Heart left ventricle (tissue), 16 donors: ENCODE measurements at regions not wholly inside any gene's neighbourhood (a gene's known extent, or its start where the extent isn't known, plus 50 kb on each side); places are given as distances from the start of the nearest gene placed in this dataset.

ENCODE experiments used
- ATAC-seq, 4 donors: fragments of 200-7000 bp; cut with Tn5 transposase; one replicate each; pipeline ENCODE4 v1.9.1; 2020 to 2022; ENCODE audit warnings: moderate library complexity in 4 of 4, mild to moderate bottlenecking in 3 of 4, moderate number of reproducible peaks in 1 of 4
- DNase-seq, 5 donors: peaks; one replicate each; pipeline ENCODE4 v3.0.0-alpha.2; 2020
- H3K27ac ChIP-seq, 12 donors: fragments of 200-600 bp; sonication (generic) in 4 of 12; one replicate each; pipeline versions ENCODE4 v1.5.0 to v1.8.0; 2016 to 2022; ENCODE audit warnings: mild to moderate bottlenecking in 2 of 12
- H3K27me3 ChIP-seq, 9 donors: fragments of 200-600 bp; sonication (generic) in 2 of 9; one replicate each; pipeline versions ENCODE4 v1.5.1 to v1.8.0; 2016 to 2022; ENCODE audit warnings: mild to moderate bottlenecking in 3 of 9
- H3K36me3 ChIP-seq, 9 donors: fragments of 200-600 bp; sonication (generic) in 2 of 9; one replicate each; pipeline versions ENCODE4 v1.5.0 to v1.8.0; 2018 to 2022; ENCODE audit warnings: mild to moderate bottlenecking in 2 of 9
- H3K4me1 ChIP-seq, 12 donors: fragments of 200-600 bp; sonication (generic) in 4 of 12; one replicate each; pipeline versions ENCODE4 v1.5.0 to v1.8.0; 2016 to 2022; ENCODE audit warnings: mild to moderate bottlenecking in 3 of 12
- H3K4me3 ChIP-seq, 12 donors: fragments of 200-600 bp; sonication (generic) in 4 of 12; one replicate each; pipeline versions ENCODE4 v1.5.0 to v1.8.0; 2017 to 2022; ENCODE audit warnings: mild to moderate bottlenecking in 9 of 12, moderate library complexity in 4 of 12
- H3K9me3 ChIP-seq, 12 donors: fragments of 200-600 bp; sonication (generic) in 4 of 12; one replicate each; pipeline versions ENCODE4 v1.5.0 to v1.8.0; 2016 to 2022; ENCODE audit warnings: mild to moderate bottlenecking in 1 of 12
- POLR2A ChIP-seq, 2 donors: fragments of 450-650 bp; IDR thresholded peaks; one replicate each; pipeline ENCODE4 v1.6.1; 2017; ENCODE audit warnings: antibody characterized with exemption in 2 of 2, mild to moderate bottlenecking in 2 of 2, moderate library complexity in 2 of 2
- WGBS, 4 donors: extraction: QIAGEN DNeasy Blood & Tissue Kit in 2 of 4; methylation state at CpG; one replicate each; pipeline versions ENCODE4 v1.1.5 to v1.1.7; 2013 to 2018; 5-methylcytosine and 5-hydroxymethylcytosine counted together
- intact Hi-C, 10 donors: fragments of 100-400 bp; cut with DNase I; formaldehyde crosslinking; loops; one replicate each; pipeline versions ENCODE4 v1.11.1 to v1.14.2; 2022
- TF ChIP-seq, protein P1 (sequence below), 12 donors: fragments of 200-600 bp; sonication (generic) in 4 of 12; IDR thresholded peaks; one replicate each; pipeline versions ENCODE4 v1.5.0 to v1.8.0; 2018 to 2022; ENCODE audit warnings: antibody characterized with exemption in 12 of 12, mild to moderate bottlenecking in 5 of 12
- donor health status: ischemic (EF 13 %, LVEDD 7.1; RV severe dilation, severe dysfunction).
- donor health status: healthy with polysubstance abuse.
- donor health status: DM: no; HTN: yes; CAD: no.
- donor health status: DM: no; HTN: no; CAD: no.
- donor health status: ischemic (EF 25% LVEDD 6.9; RV normal size, moderate dysfunction).
- donor health status: ischemic (EF 25% LVEDD 5.7; RV mildly dilated, moderate dysfunction).
- donor health status: healthy.
- donor health status: DM: yes; HTN: yes; CAD: no.
- donor health status: ischemic (EF 35%, LVEDD 5.7; RV mildly dilated, moderate dysfunction).
- donor health status: nonischemic (EF 11% LVEDD 7.7; RV severe dilation, severe dysfunction).
- donor health status: DM: yes; HTN: yes; CAD: no.
- donor health status: PGD.
- donor health status: ischemic (EF 29% LVEDD 5.4; RV normal size, mild dysfunction).
- donor health status: nonischemic (EF 23%, LVEDD 6.1; RV moderate dilation, normal function).

DNA sequence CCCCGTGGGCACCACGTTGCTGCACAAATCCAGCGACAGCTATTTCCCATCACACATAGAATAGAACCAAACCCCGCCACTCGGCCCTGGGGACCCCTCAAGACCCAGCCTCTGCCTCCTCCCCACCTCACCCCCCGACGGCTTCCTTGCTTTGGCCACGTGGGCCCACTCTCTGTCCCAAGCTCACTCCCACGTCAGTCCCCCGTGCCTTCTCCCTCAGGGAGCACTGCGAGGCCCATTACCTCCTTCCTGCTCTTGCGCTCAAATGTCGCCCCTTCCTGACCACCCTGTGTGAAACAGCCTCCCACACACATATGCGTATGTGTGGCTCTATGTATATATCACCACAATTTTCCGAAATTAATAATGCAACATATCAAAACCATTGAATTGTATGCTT, 239.7 kb downstream of the SH3BP4 start:
- TF ChIP-seq, protein P1, sequence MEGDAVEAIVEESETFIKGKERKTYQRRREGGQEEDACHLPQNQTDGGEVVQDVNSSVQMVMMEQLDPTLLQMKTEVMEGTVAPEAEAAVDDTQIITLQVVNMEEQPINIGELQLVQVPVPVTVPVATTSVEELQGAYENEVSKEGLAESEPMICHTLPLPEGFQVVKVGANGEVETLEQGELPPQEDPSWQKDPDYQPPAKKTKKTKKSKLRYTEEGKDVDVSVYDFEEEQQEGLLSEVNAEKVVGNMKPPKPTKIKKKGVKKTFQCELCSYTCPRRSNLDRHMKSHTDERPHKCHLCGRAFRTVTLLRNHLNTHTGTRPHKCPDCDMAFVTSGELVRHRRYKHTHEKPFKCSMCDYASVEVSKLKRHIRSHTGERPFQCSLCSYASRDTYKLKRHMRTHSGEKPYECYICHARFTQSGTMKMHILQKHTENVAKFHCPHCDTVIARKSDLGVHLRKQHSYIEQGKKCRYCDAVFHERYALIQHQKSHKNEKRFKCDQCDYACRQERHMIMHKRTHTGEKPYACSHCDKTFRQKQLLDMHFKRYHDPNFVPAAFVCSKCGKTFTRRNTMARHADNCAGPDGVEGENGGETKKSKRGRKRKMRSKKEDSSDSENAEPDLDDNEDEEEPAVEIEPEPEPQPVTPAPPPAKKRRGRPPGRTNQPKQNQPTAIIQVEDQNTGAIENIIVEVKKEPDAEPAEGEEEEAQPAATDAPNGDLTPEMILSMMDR (IDR thresholded peaks at IDR 0.05) = no peak
- TF ChIP-seq POLR2A (IDR thresholded peaks at IDR 0.05) = no peak
- H3K36me3 ChIP-seq = no peaks in the 10 kb centered on the region
- intact Hi-C loops = no loop called here
- peaks cover 0 to 8% (median 0%) of the 10 kb centered on the region in 9 donors for H3K27me3 ChIP-seq
- 57 to 65% (median 60%) methylated on average over 15 of the region's 15 CpGs for WGBS, 4 donors
- DNase-seq (no peak), ATAC-seq (no peak)
- H3K9me3 ChIP-seq = peaks cover 0 to 3% (median 0%) of the 10 kb centered on the region in 12 donors
- H3K4me1 ChIP-seq = no peaks in the 10 kb centered on the region
- H3K27ac ChIP-seq = no peak overlapping the region
- H3K4me3 ChIP-seq = peak overlapping the region in 1 of 12 donors; percentile 9

- peak in 2 of 4 donors; percentile 42 to 47 for ATAC-seq
- no peak for DNase-seq
- Histone ChIP-seq H3K36me3 (no peaks in the 10 kb centered on the region), H3K27me3 (peaks cover 0 to 8% (median 0%) of the 10 kb centered on the region in 9 donors), H3K4me1 (no peaks in the 10 kb centered on the region), H3K27ac (no peak overlapping the region), H3K4me3 (peak overlapping the region in 3 of 12 donors; percentile 9 to 14 (median 12)), H3K9me3 (peaks cover 0 to 2% (median 0%) of the 10 kb centered on the region in 12 donors)
- intact Hi-C loops = no loop called here
- 72 to 85% (median 82%) methylated on average over 15 of the region's 15 CpGs for WGBS, 4 donors
- no peak for TF ChIP-seq POLR2A (IDR thresholded peaks at IDR 0.05)
- TF ChIP-seq, protein P1 (IDR thresholded peaks at IDR 0.05) = no peak
Measured at GRCh38 chr2:235191978-235192377, 240.2 kb downstream of the SH3BP4 start.

DNA sequence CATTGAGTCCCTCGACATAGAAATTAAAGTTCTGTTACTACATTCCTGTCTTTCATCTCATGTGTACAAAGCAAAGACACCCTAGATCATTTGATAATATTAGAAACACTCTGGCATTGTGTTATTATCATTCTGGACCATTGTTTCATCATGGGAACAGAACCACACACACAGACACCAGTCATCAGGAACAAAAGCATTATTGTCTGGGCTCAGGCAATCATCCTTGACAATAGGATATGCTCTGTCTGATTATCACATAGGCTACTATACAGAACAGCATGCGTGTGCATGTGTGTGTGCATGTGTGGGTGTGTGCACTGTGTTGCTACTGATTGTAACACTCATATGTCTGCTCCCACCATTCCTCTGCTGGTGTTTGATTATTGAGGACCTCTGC, 242.5 kb downstream of the SH3BP4 start:
- no peaks in the 10 kb centered on the region for H3K9me3 ChIP-seq
- no peaks in the 10 kb centered on the region for H3K36me3 ChIP-seq
- DNase-seq (no peak), ATAC-seq (no peak)
- TF ChIP-seq, protein P1 (IDR thresholded peaks at IDR 0.05) = no peak
- TF ChIP-seq POLR2A (IDR thresholded peaks at IDR 0.05) = no peak
- intact Hi-C loops = no loop called here
- no peaks in the 10 kb centered on the region for H3K4me1 ChIP-seq
- H3K4me3 ChIP-seq = no peak overlapping the region
- H3K27ac ChIP-seq = no peak overlapping the region
- H3K27me3 ChIP-seq = peaks cover 0 to 8% (median 0%) of the 10 kb centered on the region in 9 donors
- 89 to 93% (median 90%) methylated on average over 2 of the region's 2 CpGs for WGBS, 4 donors

GRCh38 chr2:235194836-235195235, 243.0 kb downstream of the SH3BP4 start:
- no peak overlapping the region for H3K27ac ChIP-seq
- intact Hi-C loops = no loop called here
- no peaks in the 10 kb centered on the region for H3K4me1 ChIP-seq
- WGBS, 4 donors = 44 to 86% (median 61%) methylated on average over 3 of the region's 3 CpGs
- H3K36me3 ChIP-seq = no peaks in the 10 kb centered on the region
- no peaks in the 10 kb centered on the region for H3K9me3 ChIP-seq
- no peak for TF ChIP-seq POLR2A (IDR thresholded peaks at IDR 0.05)
- TF ChIP-seq, protein P1 (IDR thresholded peaks at IDR 0.05) = no peak
- DNase-seq (no peak), ATAC-seq (no peak)
- peaks cover 0 to 8% (median 0%) of the 10 kb centered on the region in 9 donors for H3K27me3 ChIP-seq
- H3K4me3 ChIP-seq = no peak overlapping the region
